ENCODE measurements at regions not wholly inside any gene's neighbourhood (a gene's known extent, or its start where the extent isn't known, plus 50 kb on each side); places are given as distances from the start of the nearest gene placed in this dataset.

- TF ChIP-seq EP300 (IDR thresholded peaks at IDR 0.05), result no peak
- TF ChIP-seq POLR2A (IDR thresholded peaks at IDR 0.05), result no peak
These were observed 140.2 kb upstream of the GYPA start for GRCh38 chr4:144280688-144281087.
